Liver (tissue), 3 donors: ENCODE measurements at regions not wholly inside any gene's neighbourhood (a gene's known extent, or its start where the extent isn't known, plus 50 kb on each side); places are given as distances from the start of the nearest gene placed in this dataset.

ENCODE experiments used
- HNF4G ChIP-seq: IDR thresholded peaks from 2 replicates; pipeline ENCODE4 v1.6.1; 2016; ENCODE audit warnings: antibody characterized with exemption
- JUND ChIP-seq, 2 donors: IDR thresholded peaks; 2 replicates each; pipeline ENCODE4 v1.6.1; 2016; ENCODE audit warnings: antibody characterized with exemption in 2 of 2
- RAD21 ChIP-seq, 2 donors: IDR thresholded peaks; 2 replicates each; pipeline ENCODE4 v1.6.1; 2016; ENCODE audit warnings: antibody characterized with exemption in 2 of 2, mild to moderate bottlenecking in 2 of 2
- TF ChIP-seq, protein P1 (sequence below): fragments of 150-350 bp; IDR thresholded peaks from 2 replicates; pipeline ENCODE4 v1.5.1; 2017; ENCODE audit warnings: improper control_type of control experiment, low read depth, low read length; ENCODE audit not compliant: missing input control
- TF ChIP-seq, protein P2 (sequence below): IDR thresholded peaks from 2 replicates; pipeline ENCODE4 v1.6.1; 2016; ENCODE audit warnings: antibody characterized with exemption
- TF ChIP-seq, protein P3 (sequence below): IDR thresholded peaks from 2 replicates; pipeline ENCODE4 v1.6.1; 2016; ENCODE audit warnings: antibody characterized with exemption, mild to moderate bottlenecking
- TF ChIP-seq, protein P4 (sequence below): IDR thresholded peaks from 2 replicates; pipeline ENCODE4 v1.6.1; 2016; ENCODE audit warnings: antibody characterized with exemption
- TF ChIP-seq, protein P5 (sequence below): IDR thresholded peaks from 2 replicates; pipeline ENCODE4 v1.6.1; 2016; ENCODE audit warnings: antibody characterized with exemption
- donor health status: healthy.
- donor health status: healthy.

DNA sequence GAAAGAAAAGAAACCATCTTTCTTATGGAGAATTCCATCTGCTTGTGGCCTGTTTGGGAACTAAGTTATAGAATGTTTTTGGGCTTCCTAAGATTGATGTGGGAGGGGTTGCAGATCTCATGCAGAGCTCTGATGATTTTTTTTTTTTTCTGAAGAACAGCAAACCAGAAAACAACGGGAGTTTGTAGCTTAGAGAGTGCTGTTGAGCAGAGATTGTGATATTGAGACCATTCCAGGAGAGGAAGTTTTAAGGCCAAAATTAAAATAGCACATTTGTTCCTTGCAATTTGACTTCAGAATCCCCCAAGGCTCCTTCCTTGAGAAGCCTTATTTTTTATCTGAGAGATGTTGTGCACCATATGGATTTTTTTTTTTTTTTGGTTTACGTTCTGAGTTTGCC is 159.5 kb upstream of the NRP1 start:
- TF ChIP-seq, protein P1, sequence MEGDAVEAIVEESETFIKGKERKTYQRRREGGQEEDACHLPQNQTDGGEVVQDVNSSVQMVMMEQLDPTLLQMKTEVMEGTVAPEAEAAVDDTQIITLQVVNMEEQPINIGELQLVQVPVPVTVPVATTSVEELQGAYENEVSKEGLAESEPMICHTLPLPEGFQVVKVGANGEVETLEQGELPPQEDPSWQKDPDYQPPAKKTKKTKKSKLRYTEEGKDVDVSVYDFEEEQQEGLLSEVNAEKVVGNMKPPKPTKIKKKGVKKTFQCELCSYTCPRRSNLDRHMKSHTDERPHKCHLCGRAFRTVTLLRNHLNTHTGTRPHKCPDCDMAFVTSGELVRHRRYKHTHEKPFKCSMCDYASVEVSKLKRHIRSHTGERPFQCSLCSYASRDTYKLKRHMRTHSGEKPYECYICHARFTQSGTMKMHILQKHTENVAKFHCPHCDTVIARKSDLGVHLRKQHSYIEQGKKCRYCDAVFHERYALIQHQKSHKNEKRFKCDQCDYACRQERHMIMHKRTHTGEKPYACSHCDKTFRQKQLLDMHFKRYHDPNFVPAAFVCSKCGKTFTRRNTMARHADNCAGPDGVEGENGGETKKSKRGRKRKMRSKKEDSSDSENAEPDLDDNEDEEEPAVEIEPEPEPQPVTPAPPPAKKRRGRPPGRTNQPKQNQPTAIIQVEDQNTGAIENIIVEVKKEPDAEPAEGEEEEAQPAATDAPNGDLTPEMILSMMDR: no peak
- no peak for TF ChIP-seq RAD21 (IDR thresholded peaks at IDR 0.05)
- TF ChIP-seq HNF4G: no peak
- TF ChIP-seq, protein P2, sequence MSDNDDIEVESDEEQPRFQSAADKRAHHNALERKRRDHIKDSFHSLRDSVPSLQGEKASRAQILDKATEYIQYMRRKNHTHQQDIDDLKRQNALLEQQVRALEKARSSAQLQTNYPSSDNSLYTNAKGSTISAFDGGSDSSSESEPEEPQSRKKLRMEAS: no peak
- TF ChIP-seq, protein P3, sequence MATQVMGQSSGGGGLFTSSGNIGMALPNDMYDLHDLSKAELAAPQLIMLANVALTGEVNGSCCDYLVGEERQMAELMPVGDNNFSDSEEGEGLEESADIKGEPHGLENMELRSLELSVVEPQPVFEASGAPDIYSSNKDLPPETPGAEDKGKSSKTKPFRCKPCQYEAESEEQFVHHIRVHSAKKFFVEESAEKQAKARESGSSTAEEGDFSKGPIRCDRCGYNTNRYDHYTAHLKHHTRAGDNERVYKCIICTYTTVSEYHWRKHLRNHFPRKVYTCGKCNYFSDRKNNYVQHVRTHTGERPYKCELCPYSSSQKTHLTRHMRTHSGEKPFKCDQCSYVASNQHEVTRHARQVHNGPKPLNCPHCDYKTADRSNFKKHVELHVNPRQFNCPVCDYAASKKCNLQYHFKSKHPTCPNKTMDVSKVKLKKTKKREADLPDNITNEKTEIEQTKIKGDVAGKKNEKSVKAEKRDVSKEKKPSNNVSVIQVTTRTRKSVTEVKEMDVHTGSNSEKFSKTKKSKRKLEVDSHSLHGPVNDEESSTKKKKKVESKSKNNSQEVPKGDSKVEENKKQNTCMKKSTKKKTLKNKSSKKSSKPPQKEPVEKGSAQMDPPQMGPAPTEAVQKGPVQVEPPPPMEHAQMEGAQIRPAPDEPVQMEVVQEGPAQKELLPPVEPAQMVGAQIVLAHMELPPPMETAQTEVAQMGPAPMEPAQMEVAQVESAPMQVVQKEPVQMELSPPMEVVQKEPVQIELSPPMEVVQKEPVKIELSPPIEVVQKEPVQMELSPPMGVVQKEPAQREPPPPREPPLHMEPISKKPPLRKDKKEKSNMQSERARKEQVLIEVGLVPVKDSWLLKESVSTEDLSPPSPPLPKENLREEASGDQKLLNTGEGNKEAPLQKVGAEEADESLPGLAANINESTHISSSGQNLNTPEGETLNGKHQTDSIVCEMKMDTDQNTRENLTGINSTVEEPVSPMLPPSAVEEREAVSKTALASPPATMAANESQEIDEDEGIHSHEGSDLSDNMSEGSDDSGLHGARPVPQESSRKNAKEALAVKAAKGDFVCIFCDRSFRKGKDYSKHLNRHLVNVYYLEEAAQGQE: no peak
- TF ChIP-seq, protein P4, sequence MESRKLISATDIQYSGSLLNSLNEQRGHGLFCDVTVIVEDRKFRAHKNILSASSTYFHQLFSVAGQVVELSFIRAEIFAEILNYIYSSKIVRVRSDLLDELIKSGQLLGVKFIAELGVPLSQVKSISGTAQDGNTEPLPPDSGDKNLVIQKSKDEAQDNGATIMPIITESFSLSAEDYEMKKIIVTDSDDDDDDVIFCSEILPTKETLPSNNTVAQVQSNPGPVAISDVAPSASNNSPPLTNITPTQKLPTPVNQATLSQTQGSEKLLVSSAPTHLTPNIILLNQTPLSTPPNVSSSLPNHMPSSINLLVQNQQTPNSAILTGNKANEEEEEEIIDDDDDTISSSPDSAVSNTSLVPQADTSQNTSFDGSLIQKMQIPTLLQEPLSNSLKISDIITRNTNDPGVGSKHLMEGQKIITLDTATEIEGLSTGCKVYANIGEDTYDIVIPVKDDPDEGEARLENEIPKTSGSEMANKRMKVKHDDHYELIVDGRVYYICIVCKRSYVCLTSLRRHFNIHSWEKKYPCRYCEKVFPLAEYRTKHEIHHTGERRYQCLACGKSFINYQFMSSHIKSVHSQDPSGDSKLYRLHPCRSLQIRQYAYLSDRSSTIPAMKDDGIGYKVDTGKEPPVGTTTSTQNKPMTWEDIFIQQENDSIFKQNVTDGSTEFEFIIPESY: no peak
- TF ChIP-seq, protein P5, sequence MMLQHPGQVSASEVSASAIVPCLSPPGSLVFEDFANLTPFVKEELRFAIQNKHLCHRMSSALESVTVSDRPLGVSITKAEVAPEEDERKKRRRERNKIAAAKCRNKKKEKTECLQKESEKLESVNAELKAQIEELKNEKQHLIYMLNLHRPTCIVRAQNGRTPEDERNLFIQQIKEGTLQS: no peak
- TF ChIP-seq JUND (IDR thresholded peaks at IDR 0.05): no peak
